ENCODE measurements at regions not wholly inside any gene's neighbourhood (a gene's known extent, or its start where the extent isn't known, plus 50 kb on each side); places are given as distances from the start of the nearest gene placed in this dataset.
"Not testable (repeated sequence)": the region's sequence is repeated elsewhere in the genome, so short reads cannot be mapped to it uniquely, and the experiment has no call there.

GRCh38 chr7:69078997-69079769 is 519.1 kb upstream of the AUTS2 start:
- no peaks in the 10 kb centered on the region for H3K36me3 ChIP-seq
- no peak for TF ChIP-seq CTCF (IDR thresholded peaks at IDR 0.05; ENCODE audit: low read depth, low read length)
- H3K27me3 ChIP-seq = no peaks in the 10 kb centered on the region
- H3K9me3 ChIP-seq = no peaks in the 10 kb centered on the region
- no peaks in the 10 kb centered on the region for H3K4me1 ChIP-seq
- no peak overlapping the region for H3K4me3 ChIP-seq (ENCODE audit: low read depth, low read length)
- DNase-seq = no peak

GRCh38 chr7:69087281-69087680 is 511.0 kb upstream of the AUTS2 start:
- not testable (repeated sequence) for DNase-seq; H3K9me3 ChIP-seq; H3K4me1 ChIP-seq; H3K27me3 ChIP-seq; H3K36me3 ChIP-seq; H3K4me3 ChIP-seq (ENCODE audit: low read depth, low read length)

GRCh38 chr7:69088185-69088584 is 510.1 kb upstream of the AUTS2 start:
- Histone ChIP-seq H3K4me3 (ENCODE audit: low read depth, low read length) (no peak overlapping the region), H3K27me3 (no peaks in the 10 kb centered on the region), H3K9me3 (no peaks in the 10 kb centered on the region), H3K36me3 (no peaks in the 10 kb centered on the region), H3K4me1 (no peaks in the 10 kb centered on the region)
- DNase-seq = no peak
- no peak for TF ChIP-seq CTCF (IDR thresholded peaks at IDR 0.05; ENCODE audit: low read depth, low read length)

- Histone ChIP-seq H3K4me1 (no peaks in the 10 kb centered on the region), H3K9me3 (peaks cover 6% of the 10 kb centered on the region; the same call in 1 of the 2 replicates), H3K36me3 (no peaks in the 10 kb centered on the region), H3K27me3 (no peaks in the 10 kb centered on the region), H3K4me3 (ENCODE audit: low read depth, low read length) (no peak overlapping the region)
- DNase-seq = no peak
- no peak for TF ChIP-seq CTCF (IDR thresholded peaks at IDR 0.05; ENCODE audit: low read depth, low read length)
These were observed 507.3 kb upstream of the AUTS2 start for GRCh38 chr7:69090936-69091335.

- DNase-seq = no peak
- H3K4me1 ChIP-seq = no peaks in the 10 kb centered on the region
- H3K27me3 ChIP-seq = no peaks in the 10 kb centered on the region
- no peak overlapping the region for H3K4me3 ChIP-seq (ENCODE audit: low read depth, low read length)
- TF ChIP-seq CTCF (IDR thresholded peaks at IDR 0.05; ENCODE audit: low read depth, low read length) = no peak
- H3K36me3 ChIP-seq = no peaks in the 10 kb centered on the region
- H3K9me3 ChIP-seq = peaks cover 6% of the 10 kb centered on the region; the same call in 1 of the 2 replicates
These were observed 506.8 kb upstream of the AUTS2 start for GRCh38 chr7:69091521-69091920.

- Histone ChIP-seq H3K9me3 (peaks cover 6% of the 10 kb centered on the region; the same call in 1 of the 2 replicates), H3K4me1 (no peaks in the 10 kb centered on the region), H3K36me3 (no peaks in the 10 kb centered on the region), H3K4me3 (ENCODE audit: low read depth, low read length) (no peak overlapping the region), H3K27me3 (no peaks in the 10 kb centered on the region)
- DNase-seq = no peak
- no peak for TF ChIP-seq CTCF (IDR thresholded peaks at IDR 0.05; ENCODE audit: low read depth, low read length)
These were observed 503.1 kb upstream of the AUTS2 start for GRCh38 chr7:69095127-69095526.
